NCI-H345 (cell line): ENCODE measurements at regions not wholly inside any gene's neighbourhood (a gene's known extent, or its start where the extent isn't known, plus 50 kb on each side); places are given as distances from the start of the nearest gene placed in this dataset.

Experiments
- DNase-seq: peaks from one replicate; lab custom pipeline; 2025; lab: John Stamatoyannopoulos, UW

GRCh38 chr4:115334736-115335411, 221.5 kb upstream of the NDST4 start:
- no peak for DNase-seq

DNA sequence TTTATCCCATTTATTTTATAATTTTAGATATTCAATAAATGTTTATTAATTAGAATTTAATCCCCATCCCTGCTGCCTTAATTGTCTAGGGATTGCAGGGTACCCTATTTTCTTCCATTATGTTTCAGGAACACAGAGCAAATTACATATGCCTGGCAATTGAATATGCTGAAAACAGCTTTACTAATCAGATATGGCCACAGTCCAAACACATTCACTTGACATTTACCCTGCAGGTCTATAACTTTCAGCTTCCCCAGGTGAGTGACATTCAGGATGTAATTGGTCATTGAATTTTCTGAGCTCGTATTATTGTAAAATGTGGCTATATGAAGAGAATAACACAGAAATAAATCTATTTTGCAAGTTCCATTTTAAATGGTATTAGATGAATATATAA, 218.7 kb upstream of the NDST4 start:
- no peak for DNase-seq

DNA sequence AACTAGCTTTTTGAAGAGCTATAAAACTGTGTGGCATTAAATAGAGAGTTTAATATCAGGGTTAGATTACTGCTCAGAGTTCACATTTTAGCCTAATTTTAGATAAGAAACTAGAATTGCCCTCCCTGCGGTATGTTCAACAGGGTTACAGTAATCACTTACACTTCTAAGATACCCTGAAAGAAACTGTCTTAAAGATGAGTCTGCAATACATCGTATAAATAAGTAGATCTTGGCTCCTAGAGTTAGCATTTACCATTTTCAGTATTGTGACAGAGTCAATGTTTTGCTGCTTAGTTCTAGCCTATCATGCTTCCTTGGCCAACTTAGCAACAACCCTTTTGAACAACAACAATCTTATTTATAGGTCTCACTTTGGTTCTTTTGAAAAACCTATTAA, 217.8 kb upstream of the NDST4 start:
- no peak for DNase-seq

DNA sequence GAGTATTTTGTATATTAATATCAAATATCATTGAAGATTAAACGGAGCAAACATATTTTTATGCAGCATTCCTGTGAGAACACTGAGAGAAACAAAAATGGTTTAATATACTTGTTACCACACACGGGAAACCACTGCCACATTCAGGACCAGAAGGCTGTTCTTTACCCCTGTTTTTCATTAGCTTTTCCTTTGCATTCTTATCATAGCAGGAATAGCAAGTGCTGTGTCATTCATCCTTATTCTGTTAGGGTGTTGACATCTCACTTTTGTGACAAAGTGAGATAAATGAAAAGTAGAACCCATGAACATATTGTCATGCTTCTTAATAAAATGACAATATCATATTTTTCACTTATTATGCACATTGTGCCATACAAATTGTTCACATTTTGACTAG, 212.4 kb upstream of the NDST4 start:
- DNase-seq = no peak

- DNase-seq = peak; percentile 78
These were observed 209.8 kb upstream of the NDST4 start for GRCh38 chr4:115323106-115323707.

DNA sequence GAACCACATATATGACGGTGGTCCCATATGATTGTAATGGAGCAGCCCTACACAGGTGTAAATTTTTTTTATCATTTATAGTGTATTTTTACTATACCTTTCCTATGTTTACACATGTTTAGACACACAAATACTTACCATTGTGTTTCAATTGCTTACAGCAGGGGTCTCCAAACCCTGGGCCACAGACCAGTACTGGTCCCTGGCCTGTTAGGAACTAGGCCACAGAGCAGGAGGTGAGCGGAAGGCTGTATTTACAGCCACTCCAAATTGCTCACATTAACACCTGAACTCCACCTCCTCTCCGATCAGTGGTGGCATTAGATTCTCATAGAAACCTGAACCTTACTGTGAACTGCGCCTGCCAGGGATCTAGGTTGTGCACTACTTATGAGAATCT, 201.8 kb upstream of the NDST4 start:
- no peak for DNase-seq

DNA sequence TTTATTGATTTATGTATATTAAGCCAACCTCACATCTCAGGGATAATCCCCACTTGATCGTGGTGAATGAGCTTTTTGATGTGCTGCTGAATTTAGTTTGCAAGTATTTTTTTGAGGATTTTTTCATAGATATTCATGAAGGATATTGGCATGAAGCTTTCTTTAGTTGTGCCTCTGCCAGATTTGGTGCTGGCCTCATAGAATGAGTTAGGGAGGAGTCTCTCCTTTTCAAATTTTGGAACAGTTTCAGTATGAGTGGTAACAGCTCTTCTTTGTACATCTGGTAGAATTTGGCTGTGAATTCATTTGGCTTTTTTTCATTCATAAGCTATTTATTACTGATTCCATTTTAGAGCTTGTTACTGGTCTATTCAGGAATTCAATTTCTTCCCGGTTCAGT, 197.2 kb upstream of the NDST4 start:
- no peak for DNase-seq

DNA sequence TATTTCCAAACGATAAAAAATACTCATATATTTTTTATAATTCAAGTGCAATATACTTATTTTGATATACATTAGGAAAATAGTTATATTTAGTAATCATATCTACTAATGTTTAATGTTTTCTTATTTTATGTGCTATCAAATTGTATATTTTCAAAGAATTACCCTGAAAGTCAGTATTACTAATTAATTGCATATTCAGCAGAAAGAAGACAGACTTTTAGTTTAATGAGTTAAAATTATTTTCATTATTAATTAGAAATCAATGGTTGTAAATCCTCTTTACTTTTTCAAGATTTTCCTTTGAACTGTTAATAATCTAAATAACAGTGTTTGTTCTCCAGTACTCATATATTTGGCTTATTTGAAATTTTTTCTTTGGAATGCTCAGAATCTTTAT, 181.3 kb upstream of the NDST4 start:
- DNase-seq = no peak

GRCh38 chr4:115293093-115293462, 179.7 kb upstream of the NDST4 start:
- DNase-seq = no peak

- no peak for DNase-seq
These were observed 179.1 kb upstream of the NDST4 start for GRCh38 chr4:115292320-115293092.

DNA sequence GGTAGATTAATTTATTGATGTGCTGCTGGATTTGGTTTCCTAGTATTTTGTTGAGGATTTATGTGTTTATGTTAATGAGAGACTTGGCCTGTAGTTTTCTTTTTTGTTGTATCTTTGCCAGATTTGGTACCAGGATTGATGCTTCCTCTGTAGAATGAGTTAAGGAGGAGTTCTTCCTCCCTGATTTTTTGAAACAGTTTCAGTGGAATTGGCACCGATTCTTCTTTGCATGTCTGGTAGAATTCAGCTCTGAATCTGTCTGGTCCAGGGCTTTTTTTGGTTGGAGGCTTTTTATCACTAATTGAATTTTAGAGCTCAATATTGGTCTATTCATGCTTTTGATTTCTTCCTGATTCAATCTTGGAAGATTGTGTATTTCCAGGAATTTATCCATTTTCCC, 174.0 kb upstream of the NDST4 start:
- DNase-seq = no peak

DNA sequence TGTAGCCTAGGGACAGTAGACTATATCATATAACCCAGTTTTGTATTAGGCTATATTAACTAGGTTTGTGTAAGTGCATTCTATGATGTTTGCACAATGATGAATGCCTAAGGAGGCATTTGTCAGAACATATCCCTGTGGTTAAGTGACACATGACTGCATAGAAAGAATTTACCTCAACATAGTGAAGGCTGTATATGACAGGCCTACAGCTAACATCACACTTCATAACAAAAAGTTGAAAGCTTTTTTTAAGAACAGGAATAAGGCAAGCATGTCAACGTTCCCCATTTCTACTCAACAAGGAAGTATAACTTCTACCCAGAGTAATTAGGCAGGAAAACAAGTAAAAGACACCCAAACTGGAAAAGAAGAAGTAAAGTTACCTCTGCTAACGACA, 165.9 kb upstream of the NDST4 start:
- DNase-seq = no peak

DNA sequence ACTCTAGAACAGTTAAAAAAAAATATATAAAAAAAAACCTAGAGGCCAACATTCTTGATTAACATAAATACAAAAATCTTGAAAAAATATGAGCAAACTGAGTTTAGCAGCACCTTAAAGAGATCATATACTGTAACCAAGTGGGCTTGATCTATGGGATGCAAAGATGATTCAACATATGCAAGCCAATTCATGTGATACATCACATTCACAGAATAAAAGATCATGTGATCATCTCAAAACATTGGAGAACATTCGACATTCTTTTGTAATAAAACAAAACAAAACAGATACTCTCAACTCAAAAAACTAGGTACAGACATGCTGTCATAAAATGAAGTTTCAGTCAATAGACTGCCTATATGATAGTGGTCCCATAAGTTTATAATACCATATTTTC, 165.4 kb upstream of the NDST4 start:
- DNase-seq = no peak

- no peak for DNase-seq
These were observed 162.2 kb upstream of the NDST4 start for GRCh38 chr4:115275615-115276014.

GRCh38 chr4:115274545-115274944, 161.1 kb upstream of the NDST4 start:
- DNase-seq = no peak

GRCh38 chr4:115272594-115272993, 159.2 kb upstream of the NDST4 start:
- DNase-seq = no peak

DNA sequence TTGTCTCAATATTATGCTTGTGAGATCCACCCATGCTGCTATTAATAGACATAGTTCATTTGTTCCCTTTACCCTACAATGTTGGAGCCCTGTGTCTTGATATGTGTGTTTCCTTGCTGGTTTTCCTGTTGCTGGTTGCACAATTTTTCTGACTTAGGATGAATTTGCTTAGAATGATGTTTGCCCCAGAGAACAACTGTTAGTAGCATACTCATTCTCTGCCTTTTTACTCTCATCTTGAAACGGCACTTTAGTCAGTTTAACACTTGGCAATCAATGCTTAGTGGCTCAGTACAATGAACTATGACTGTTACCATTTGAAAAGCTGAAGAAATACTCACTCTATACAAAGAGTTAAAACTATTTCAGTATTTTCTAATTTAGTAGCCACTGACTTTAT, 158.8 kb upstream of the NDST4 start:
- DNase-seq = no peak

DNA sequence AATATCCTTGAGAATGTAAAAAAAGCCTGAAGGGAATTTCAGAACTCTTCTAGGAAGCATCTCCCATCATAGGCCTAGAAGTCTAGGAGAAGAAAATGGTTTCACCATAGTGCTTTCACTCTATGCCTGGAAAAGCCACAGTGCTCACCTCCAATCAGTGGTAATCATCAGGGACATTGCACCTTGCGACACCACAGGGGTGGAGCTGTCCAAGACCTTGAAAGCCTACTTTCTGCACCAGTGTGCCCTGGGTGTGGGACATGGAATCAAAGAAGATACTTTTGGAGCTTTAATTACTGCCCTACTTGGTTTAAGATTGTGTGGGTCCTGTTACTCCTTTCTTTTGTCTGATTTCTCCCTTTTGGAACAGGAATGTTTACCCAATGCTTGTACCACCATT, 146.8 kb upstream of the NDST4 start:
- DNase-seq = no peak

DNA sequence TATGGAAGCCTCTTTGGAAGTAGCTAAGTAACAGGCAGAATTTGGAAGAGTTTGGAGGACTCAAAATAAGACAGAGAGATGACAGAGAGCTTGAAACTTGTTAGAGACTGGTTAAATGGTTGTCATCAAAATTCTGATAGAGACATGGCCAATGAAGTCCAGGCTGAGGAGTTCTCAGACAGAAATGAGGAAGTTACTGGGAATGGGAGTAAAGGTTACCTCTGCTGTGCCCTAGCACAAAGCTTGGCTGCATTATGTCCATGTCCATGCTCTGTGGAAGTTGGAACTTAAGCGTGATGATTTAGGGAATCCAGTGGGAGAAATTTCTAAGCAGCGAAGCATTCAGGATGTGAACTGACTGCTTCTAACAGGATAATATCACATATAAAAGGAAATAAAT, 146.2 kb upstream of the NDST4 start:
- DNase-seq = no peak

- DNase-seq = no peak
These were observed 136.4 kb upstream of the NDST4 start for GRCh38 chr4:115249808-115250207.

- DNase-seq = peak; percentile 27
These were observed 121.1 kb upstream of the NDST4 start for GRCh38 chr4:115234405-115235093.

- DNase-seq = no peak
These were observed 120.2 kb upstream of the NDST4 start for GRCh38 chr4:115233600-115233999.

DNA sequence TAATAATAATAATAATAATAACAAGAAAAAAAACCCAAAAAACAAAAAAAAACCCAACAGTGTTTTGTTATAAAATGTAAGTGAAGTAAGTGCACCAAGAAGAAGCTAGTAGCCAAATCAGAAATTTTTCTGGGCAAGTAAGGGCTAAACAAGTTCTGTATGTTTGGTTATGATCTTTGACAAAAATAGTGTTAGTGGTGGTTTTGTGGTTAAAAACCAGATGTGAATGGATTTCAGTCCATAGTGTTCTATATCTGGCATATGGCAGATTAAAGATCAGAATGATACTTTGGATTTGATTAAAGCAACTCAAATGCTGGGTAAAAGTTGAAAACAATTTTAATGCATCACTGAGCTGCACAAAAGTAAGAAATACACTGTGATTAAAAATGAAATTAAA, 116.5 kb upstream of the NDST4 start:
- DNase-seq = no peak
